M059J (cell line): ENCODE measurements at regions not wholly inside any gene's neighbourhood (a gene's known extent, or its start where the extent isn't known, plus 50 kb on each side); places are given as distances from the start of the nearest gene placed in this dataset.
"Not testable (repeated sequence)": the region's sequence is repeated elsewhere in the genome, so short reads cannot be mapped to it uniquely, and the experiment has no call there.

Experiments
- DNase-seq: peaks from one replicate; pipeline ENCODE4 v3.0.0-alpha.2; 2012; ENCODE audit warnings: low read depth

DNA sequence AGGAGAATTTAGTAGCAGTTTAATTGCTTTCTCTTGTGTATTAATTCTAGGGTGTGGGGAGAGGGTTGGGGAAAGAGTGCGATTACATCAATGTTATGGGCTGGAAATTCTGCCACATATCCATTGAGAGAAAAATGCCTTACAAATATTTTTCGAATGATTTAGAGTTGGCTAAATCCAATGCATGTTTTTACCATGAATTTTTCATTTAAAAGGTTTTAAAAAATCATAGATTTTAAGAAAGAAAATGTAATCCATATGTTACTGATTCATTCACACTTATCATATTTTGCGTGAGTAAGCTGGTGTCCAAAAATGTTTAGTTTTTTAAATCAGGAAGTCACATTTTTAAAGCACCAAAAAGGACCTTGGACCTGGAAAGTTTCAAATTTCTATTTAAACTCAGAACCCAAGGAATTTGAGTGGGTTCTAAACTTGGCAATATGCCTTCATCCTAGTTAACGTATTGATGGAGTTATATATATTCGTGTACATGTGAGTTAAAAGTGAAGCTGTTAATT is 627.4 kb upstream of the CITED2 start:
- no peak for DNase-seq

DNA sequence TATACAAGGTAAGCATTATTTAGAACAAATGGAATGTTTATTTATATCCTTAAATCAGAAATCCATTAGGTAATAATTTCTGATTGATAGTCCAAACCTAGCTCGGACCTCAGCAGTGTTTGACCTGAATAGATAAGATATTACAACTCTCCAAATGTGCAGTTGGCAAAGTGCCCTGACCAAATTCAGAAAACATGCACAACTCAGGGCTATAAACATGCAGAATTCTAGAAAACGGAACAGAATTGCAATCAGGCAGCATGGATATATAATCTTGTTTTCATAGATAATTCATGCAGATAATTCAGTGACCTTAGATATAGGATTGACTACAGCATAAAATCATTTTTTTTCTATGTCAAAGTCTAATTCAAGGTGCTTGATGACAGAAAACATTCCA is 626.6 kb upstream of the CITED2 start:
- DNase-seq = no peak

DNA sequence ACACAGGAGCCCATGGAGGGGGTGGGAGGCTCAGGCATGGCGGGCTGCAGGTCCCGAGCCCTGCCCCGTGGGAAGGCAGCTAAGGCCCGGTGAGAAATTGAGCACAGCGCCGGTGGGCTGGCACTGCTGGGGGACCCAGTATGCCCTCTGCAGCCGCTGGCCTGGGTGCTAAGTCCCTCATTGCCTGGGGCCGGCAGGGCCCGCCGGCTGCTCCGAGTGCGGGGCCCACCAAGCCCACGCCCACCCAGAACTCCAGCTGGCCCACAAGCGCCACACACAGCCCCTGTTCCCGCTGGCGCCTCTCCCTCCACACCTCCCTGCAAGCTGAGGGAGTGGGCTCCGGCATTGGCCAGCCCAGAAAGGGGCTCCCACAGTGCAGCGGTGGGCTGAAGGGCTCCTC is 625.2 kb upstream of the CITED2 start:
- DNase-seq = not testable (repeated sequence)

DNA sequence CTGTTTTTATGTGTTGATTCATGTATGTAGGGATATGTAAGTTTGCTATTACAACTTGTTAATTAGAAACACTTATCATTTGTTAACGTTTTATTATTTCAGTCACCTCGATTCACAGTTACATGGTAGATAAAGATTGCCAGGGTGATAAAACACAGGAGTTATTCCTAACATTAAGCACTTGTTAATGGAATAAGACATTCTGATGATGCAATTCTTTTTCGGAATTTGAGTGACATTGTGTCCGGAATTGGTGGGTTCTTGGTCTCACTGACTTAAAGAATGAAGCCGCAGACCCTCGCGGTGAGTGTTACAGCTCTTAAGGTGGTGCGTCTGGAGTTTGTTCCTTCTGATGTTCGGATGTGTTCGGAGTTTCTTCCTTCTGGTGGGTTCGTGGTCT is 624.0 kb upstream of the CITED2 start:
- DNase-seq = not testable (repeated sequence)

DNA sequence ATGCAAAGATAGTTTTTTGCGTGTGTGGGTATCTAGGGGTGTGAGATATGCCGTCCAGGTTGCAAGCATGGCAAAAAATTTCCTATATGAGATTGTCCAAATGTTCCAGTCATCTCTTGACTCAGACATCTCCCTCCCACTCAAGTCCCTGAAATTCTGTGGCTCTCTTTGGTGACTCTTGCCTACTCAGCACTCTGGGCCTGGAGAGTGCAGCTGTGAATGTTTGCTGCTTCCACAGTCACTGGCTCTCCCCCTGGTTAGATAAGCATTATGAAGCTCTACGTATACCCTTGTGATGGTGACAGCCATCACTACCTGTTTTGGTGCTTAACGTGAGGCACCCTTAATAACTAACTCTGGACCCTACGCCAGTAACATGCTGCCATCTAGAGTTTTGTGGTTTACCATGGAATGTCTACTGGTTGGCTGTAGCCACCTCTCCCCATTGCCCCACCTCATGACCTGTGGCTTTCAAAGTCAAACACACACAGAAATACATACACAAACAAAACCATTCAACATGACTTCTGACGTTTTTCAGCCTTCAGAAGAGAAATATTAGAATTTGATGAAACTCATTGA is 621.9 kb upstream of the CITED2 start:
- peak; percentile 85 for DNase-seq

DNA sequence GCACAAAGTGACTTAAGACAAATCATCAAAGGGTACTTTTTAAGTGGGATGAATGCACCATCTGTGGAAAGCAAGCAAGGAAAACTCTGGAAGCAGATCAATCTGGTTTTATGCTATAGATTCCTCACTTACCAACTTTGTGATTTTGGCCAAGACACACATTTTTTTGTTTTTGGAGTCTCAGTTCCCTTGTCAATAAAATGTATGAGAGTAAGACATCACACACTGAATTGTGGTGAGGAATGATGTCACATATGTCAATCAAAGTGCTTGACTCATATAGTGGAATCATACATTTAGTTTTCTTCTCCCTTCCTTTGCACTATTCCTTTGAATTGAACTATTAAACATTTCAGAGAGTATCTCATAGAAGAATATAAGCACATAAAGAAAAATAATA is 620.5 kb upstream of the CITED2 start:
- DNase-seq = peak; percentile 42

DNA sequence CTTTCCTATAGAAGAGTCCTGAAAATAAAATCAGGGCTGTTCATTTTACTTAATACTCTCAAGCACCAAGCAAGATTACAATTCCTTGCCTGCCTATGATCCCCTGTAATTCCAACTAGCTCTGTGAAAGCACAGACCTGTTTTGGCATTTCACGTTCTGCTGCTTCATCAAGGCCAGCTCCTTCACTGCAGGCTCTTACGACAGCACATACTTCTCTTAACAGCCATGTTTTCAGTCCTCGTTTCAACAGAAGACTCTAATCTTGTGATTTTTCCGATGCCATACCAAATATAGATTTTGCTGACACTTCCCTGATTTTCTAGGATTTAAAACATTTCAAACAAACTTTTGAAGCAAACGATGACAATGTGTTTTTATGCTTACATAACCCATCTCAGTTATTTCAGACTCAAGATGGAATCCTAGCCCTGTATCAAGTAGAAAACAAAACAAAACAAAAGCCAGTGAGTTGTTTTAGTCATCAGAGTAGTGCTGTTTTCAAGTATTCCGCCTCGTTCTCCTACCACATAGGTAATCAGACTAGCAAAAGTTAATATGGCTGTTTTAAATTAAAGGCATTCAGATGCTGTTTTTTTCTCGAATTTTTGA is 616.5 kb upstream of the CITED2 start:
- DNase-seq = no peak

DNA sequence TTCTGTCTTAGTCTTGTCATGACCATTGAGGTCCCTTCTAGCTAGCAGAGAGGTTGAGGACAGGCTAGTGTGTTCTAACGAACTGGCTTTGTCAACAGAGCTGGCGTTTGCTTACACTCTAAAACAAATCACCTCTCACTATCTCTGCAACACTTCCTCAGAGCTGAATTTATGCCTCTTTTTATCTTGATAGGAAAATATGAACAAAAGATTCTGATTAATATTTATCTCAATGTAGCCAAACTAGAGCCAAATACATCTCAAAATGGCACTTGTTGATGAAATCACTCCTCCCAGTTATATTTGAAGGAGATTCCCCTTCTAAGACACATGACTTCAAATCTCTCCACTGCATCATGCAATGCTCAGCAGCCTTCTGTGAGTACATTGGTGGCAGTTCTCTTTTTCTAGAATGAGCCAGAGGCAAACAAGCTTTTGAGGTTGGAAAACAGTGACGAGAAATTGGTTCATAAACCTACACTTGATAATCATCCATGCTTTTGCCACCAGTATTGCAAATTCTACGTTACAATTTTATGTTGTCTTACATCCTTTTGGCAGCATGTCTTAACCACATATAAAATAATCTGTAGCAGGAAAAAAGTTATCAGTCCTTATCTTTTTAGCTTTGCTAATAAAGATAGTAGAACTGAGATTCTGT is 615.7 kb upstream of the CITED2 start:
- no peak for DNase-seq

DNA sequence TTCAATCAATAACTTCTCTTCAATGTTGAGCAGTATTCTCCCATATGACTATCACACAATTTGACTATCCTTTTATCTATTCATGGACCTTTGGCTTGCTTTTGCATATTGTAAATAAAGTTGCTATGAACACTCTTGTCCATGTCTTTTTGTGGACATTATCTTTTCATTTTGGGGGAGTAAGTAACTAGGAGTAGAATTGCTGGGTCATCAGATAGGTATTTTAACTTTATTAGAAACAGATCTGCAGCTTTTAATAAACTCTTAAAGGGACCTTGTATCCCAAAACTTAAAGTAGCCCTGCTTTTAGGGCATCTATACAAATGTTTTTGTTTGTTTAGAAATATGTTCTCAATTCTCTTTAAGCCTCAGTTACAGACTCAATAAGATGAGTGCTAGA is 614.2 kb upstream of the CITED2 start:
- no peak for DNase-seq

DNA sequence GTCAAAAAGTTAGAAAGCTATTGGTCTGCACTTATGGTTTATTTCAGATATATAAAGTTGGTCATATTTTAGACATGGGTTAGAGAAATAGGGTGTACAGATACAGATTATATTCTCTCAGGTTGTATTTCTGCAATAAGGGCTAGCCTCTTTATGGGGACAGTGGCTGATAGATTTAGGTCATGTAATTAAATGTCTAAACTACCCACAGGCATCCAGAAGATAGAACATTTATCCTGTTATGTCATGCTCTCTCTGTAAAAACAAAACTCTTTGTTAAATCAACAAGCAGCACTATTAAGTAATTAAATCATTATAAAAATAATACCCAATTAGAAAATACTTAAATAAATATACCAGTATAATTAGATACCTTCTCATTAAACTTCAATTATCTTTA is 612.6 kb upstream of the CITED2 start:
- no peak for DNase-seq

DNA sequence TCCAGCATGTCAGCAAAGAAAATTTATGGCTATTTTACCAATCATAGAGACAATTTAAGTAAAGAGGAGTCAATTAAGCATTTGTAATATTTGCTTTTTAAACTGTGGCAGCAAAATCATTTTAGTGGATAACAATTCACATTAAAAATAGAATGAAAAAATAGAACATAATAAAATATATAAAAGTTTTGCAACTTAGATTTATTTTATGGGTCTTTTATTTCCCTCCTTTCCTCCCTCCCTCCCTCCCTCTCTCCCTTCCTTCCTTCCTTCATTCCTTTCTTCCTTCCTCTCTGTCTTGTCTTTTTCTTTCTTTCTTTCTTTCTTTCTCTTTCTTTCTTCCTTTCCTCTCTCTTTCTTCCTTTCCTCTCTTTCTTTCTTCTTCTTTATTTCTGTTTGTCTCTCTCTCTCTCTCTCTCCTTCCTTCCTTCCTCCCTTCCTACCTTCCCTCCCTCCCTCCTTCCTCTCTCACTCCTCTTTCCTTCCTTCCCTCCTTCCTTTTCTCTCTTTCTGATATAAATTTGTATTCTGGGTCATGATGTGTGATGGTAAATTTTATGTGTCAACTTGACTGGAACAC is 610.9 kb upstream of the CITED2 start:
- DNase-seq = no peak

DNA sequence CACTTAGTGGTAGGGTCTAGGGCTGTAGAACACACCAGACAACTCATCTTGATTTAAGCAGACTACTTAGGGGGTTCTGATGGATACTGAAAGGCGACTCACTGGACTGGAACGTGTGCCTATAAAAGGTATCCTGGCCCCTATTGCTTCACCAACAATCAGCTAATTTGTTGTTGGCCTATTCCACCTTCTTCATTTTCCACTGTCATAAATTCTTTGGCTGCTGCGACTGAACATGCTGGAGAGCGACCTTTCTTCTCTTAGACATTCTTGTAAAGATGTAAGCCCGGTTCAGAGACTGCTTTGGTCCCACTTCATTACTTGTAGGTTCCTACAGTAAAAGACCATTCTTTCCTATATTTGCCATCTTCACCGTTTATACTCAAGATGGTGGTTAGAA is 609.9 kb upstream of the CITED2 start:
- no peak for DNase-seq

DNA sequence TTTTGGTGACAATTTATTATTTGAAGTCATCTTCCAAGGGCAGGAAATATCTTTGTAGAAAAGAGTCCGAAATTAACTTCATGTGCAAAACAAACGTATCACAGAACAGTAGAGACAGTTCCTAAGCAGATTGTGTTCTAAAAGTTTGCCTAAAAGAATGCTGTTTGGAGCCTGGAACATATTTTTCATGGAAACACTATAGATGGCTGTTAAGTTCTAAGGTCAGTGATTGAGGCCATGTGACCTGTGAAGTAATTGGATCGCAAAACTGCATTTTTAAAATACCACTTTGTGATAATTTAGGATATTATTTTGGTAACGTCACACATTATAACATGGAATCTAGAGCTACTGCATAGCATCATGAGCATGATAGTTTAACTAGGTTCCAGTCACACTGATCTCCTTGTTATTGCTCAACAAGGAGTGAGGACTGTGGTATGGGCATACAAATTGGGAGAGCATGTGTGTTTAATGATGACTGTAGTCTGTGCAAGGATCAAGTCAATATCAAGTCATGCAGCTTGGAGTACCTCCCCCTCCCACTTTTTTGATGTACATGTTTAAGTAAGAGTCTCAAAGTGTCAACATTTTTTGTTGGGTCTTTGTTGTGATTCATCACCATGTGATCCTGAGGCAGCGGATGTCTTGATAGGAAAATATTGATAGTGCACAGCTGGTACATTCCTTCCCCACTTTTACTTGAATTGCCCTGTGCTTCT is 609.3 kb upstream of the CITED2 start:
- DNase-seq = no peak

DNA sequence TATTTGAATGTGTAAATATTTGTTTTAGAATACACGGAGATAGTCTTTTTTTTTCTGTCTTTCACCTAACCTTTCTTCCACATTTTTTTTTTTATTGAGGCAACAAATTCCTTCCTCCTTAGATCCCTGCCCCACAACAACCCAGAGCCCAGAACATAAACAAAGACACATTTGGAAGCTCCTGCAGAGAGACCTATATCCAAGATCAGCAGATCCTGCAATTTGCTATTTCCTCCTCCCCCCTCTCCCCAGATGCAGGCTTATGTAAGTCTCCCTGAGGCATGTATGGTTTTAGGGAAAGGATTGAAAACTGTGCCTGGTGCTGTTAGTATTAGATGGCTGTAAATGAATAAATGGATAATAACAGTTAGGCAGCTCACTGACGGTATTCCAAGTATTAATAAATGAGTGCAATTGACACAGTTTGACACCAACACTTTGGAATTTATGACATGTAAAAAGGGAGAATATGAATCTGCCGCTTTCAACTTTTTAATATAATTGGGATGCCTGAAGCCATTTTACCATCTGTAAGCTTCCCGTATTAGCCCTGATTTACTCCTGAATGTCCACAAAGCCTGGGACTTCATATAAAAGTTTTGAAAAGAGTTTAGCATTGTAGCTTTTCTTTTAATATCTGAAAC is 608.3 kb upstream of the CITED2 start:
- peak; percentile 83 for DNase-seq

DNA sequence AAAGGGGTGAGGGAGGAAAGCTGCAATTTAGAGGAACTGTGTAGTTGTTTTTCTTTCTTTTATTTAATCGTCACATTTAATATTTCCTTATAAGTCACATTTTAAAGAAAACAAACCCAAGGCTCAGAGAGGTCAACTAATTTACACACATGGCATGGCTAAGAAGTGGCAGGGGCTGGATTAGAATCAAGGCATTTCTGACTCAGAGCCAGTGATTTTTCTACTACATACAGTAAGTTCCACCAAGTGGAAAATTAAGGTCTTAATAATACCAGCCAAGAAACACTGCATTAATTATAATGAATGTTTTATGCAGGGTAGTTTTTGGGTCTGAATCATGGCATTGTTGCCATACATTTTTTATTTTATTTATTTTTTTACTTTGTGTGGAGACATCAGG is 607.7 kb upstream of the CITED2 start:
- DNase-seq = peak; percentile 73

DNA sequence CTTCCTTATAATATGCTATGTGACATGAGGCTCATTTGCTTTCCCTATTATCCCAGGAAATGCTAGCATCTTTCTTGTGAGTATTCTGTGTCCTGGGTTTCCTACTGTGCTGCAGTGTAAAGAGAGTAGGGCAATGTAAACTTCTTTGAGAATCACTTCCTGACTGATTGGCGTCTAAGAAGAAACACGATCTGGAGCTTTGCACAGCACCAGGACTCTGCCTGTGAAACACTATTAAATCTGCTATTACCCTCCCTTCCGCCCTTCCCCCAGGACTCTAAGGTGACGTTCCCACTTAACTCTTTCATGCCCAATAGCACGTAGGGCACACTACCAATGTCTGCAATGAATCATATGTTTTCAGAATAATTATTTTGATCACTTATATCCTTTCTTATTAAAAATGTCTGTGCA is 607.3 kb upstream of the CITED2 start:
- peak; percentile 89 for DNase-seq

DNA sequence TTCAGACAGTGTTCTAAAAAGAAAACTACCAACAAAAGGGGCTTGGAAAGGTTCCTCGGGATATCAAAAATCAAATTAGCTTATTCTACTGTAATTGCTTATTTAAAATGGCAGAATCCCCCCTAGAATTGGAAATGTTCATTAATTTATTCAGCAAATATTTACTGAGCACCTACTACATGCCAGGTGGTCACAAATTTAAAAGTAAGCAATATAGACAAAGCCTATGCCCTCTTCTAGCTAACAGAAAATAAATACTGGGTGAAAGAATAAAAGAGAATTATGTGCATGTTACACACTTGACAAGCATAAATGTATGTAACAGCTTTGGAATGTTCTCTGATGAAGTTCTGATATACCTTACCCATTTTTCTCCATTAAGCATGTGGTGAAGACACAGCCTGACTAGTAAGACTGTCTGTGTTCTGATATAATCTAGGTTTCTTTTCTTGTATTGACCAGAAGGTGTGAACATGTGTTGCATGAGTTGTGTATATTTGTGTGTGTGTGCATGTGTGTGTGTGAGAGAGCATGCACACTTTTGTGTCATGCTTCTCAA is 606.7 kb upstream of the CITED2 start:
- no peak for DNase-seq

DNA sequence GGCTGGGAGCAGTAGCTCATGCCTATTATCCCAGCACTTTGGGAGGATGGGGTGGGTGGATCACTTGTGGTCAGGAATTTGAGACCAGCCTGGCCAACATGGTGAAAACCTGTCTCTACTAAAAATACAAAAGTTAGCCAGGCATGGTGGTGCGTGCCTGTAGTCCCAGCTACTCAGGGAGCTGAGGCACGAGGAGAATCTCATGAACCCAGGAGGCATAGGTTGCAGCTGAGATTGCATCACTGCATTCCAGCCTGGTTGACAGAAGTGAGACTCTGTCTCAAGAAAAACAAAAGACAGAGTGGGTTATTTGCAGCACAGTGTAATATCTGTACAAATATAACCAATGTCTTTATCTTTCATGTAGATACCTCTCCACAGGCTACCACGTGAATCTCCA is 606.2 kb upstream of the CITED2 start:
- peak; percentile 88 for DNase-seq

DNA sequence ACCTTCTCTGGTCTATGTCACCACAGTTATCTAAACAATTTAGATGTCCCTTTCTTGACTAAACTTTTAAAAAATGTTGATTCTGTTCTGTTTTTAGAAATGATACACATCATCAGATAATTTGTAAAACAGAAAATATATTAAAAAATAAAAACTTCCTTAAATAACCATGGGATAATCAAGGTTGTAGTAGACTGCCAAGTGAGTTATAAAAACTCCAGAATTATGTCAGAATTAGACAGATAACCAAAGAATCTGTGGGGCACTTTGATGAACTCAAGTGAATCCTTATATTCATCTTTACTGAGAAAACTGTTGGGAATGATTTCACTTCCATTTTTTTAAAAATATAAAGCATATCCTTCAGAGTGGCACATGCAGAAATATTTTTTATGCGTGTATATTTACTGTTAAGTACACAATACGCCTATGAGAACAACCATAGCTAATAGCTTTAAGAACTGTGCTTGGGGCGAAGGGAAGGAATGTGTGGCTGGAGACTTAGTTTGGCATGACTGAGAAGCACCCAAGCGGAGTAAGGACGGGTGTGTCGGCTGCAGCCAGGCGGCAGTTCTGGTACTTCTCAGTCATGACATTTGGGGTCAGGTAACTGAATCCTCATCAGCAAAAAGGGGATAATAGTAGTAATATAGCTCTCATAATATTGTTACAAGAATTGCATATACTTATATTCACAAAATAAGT is 604.7 kb upstream of the CITED2 start:
- DNase-seq = no peak

DNA sequence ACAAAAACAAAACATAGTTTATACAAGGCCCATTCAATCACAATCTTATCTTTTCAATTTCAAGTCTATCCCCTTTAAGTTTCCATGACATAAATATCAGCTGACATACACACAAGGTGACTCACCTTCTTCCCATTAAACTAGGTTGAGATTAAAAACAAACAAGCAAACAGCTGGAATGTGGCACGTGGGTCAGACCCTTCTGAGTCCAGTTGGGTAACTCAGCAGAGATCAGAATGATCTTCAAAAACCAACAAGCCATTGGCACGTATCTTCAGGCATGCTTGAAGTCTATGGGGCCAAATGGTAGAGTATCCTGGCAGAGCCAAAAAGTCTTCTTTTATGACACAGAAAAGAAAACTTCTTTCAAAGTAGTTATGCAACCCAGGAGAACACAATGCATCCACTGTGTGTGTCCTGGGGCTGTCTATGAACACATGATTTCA is 603.5 kb upstream of the CITED2 start:
- DNase-seq = peak; percentile 98
